Fibroblast of pulmonary artery (primary cell): ENCODE measurements at regions not wholly inside any gene's neighbourhood (a gene's known extent, or its start where the extent isn't known, plus 50 kb on each side); places are given as distances from the start of the nearest gene placed in this dataset.

ENCODE experiments used
- DNase-seq: peaks from one replicate; pipeline ENCODE4 v3.0.0-alpha.2; 2010; ENCODE audit warnings: low read depth
- H3K4me3 ChIP-seq: replicated peaks from 2 replicates; pipeline ENCODE4 v1.5.1; 2011; ENCODE audit warnings: low read depth, mild to moderate bottlenecking, control low read depth, low read length, moderate library complexity
- TF ChIP-seq, protein P1 (sequence below): IDR thresholded peaks from 2 replicates; pipeline ENCODE4 v1.5.1; 2011; ENCODE audit warnings: mild to moderate bottlenecking, control low read depth, low read length, inconsistent platforms; ENCODE audit errors: missing control alignments

- DNase-seq = no peak
- H3K4me3 ChIP-seq = no peak overlapping the region
- TF ChIP-seq, protein P1, sequence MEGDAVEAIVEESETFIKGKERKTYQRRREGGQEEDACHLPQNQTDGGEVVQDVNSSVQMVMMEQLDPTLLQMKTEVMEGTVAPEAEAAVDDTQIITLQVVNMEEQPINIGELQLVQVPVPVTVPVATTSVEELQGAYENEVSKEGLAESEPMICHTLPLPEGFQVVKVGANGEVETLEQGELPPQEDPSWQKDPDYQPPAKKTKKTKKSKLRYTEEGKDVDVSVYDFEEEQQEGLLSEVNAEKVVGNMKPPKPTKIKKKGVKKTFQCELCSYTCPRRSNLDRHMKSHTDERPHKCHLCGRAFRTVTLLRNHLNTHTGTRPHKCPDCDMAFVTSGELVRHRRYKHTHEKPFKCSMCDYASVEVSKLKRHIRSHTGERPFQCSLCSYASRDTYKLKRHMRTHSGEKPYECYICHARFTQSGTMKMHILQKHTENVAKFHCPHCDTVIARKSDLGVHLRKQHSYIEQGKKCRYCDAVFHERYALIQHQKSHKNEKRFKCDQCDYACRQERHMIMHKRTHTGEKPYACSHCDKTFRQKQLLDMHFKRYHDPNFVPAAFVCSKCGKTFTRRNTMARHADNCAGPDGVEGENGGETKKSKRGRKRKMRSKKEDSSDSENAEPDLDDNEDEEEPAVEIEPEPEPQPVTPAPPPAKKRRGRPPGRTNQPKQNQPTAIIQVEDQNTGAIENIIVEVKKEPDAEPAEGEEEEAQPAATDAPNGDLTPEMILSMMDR = no peak
Observed at GRCh38 chr3:110813541-110813940, 258.1 kb upstream of the NECTIN3 start.

DNA sequence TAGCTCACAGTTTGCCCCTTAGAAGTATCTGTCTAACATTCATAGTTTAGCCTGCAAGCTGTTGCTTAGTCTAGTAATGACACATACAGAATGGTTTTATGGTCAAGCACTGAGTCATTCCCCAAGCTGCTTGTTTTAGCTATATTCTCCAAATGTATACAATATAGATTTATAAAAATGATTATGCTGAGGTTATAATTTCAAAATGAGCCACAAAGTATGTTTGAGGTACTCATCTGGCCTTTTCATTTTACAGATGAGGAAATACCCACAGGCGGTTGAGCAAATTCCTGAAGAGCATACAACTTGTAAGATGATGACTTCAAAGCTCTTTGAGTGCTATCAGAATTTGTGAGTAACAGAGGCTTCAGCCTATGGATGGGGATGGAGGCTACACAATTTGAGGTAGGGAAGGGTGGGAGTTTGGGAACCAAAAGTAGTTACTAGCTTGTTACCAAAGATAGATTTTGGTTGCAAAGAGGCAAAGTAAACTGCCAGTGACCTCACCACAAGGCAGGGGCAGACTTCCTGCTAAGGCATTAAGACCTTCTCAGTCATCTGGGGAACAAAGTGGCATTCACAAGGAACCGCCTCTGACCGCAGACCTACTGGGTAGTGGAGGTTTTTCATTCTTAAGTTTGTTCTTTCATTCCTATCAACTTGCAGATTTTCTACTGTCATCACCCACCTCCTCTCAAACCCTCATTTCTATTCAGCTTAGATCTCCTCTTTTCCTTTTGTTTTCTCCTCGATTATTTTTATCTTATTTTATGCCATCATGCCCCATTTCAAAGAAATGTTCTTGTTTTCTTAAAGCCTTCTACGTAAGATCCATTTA is 257.2 kb upstream of the NECTIN3 start:
- peak overlapping the region; percentile 10 for H3K4me3 ChIP-seq
- peak; percentile 79 for DNase-seq
- TF ChIP-seq, protein P1 = no peak

- peak; percentile 89 for DNase-seq
- H3K4me3 ChIP-seq = peak overlapping the region; percentile 10
- TF ChIP-seq, protein P1 = no peak
Observed at GRCh38 chr3:110815008-110815583, 256.5 kb upstream of the NECTIN3 start.

DNA sequence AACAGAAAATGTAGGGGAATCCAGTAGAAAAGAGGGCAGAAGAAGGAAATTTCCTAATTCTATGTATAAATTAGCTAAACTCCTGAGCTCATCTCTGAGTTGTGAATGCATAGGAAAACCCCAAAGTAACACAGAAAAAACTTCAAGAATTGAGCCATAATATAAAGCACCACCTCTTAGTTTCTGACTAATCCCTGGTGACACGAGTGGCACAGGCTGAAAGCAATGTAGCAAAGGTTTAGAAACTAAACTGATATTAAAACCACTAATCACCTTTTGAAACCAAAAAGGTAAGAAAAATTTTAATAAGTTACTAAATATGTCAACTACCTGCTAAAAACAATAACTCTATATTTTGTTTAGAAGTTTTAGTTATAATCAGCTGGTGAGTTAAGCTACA is 255.6 kb upstream of the NECTIN3 start:
- DNase-seq = no peak
- TF ChIP-seq, protein P1 = no peak

DNA sequence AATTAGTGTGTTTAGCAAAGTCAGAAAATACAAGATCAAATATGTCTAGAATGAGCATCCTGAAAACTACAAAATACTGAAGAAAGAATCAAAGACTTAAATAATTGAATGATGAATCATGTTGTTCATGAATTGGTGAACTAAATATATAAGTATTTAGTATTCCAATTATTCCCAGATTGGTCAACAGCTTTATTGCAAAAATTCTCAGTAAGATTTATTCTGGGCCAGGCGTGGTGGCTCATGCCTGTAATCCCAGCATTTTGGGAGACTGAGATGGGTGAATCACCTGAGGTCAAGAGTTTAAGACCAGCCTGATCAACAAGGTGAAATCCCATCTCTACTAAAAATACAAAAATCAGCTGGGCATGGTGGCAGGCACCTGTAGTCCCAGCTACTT is 250.0 kb upstream of the NECTIN3 start:
- no peak overlapping the region for H3K4me3 ChIP-seq
- DNase-seq = no peak
- TF ChIP-seq, protein P1 = no peak

More for the DNA sequence above, 255.6 kb upstream of the NECTIN3 start:
- H3K4me3 ChIP-seq = no peak overlapping the region

- no peak overlapping the region for H3K4me3 ChIP-seq
- DNase-seq = no peak
- TF ChIP-seq, protein P1 = no peak
Observed at GRCh38 chr3:110822971-110823370, 248.6 kb upstream of the NECTIN3 start.
